Hepatocyte (in vitro differentiated cells): ENCODE measurements at regions not wholly inside any gene's neighbourhood (a gene's known extent, or its start where the extent isn't known, plus 50 kb on each side); places are given as distances from the start of the nearest gene placed in this dataset.

ENCODE experiments used
- DNase-seq: peaks from one replicate; pipeline ENCODE4 v3.0.0-alpha.2; 2016; ENCODE audit warnings: low spot score
- H2AFZ ChIP-seq: fragments of 200-600 bp; sonication (generic); 2 replicates; pipeline ENCODE4 v1.6.0; 2016; ENCODE audit warnings: antibody characterized with exemption, mild to moderate bottlenecking
- H3K27ac ChIP-seq: fragments of 200-600 bp; sonication (generic); 2 replicates; pipeline ENCODE4 v1.5.1; 2016; ENCODE audit warnings: mild to moderate bottlenecking
- H3K27me3 ChIP-seq: fragments of 200-600 bp; sonication (generic); 2 replicates; pipeline ENCODE4 v1.6.1; 2016
- H3K36me3 ChIP-seq: fragments of 200-600 bp; sonication (generic); replicated peaks from 2 replicates; pipeline ENCODE4 v1.5.1; 2016; ENCODE audit warnings: low read depth; ENCODE audit not compliant: insufficient read depth
- H3K4me1 ChIP-seq: fragments of 200-600 bp; sonication (generic); 2 replicates; pipeline ENCODE4 v1.5.1; 2016; ENCODE audit warnings: mild to moderate bottlenecking, moderate library complexity; ENCODE audit not compliant: insufficient read depth
- H3K4me2 ChIP-seq: fragments of 200-600 bp; sonication (generic); 2 replicates; pipeline ENCODE4 v1.6.0; 2016
- H3K4me3 ChIP-seq: fragments of 200-600 bp; sonication (generic); 2 replicates; pipeline ENCODE4 v1.5.1; 2016; ENCODE audit warnings: mild to moderate bottlenecking
- H3K79me2 ChIP-seq: fragments of 200-600 bp; sonication (generic); 2 replicates; pipeline ENCODE4 v1.6.0; 2017; ENCODE audit warnings: mild to moderate bottlenecking
- H3K9me2 ChIP-seq: fragments of 200-600 bp; sonication (generic); replicated peaks from 2 replicates; pipeline ENCODE4 v1.6.0; 2017; ENCODE audit warnings: mild to moderate bottlenecking; ENCODE audit not compliant: insufficient read depth
- H3K9me3 ChIP-seq: fragments of 200-600 bp; sonication (generic); 2 replicates; pipeline ENCODE4 v1.5.1; 2016; ENCODE audit warnings: low read depth, mild to moderate bottlenecking
- H4K20me1 ChIP-seq: fragments of 200-600 bp; sonication (generic); 2 replicates; pipeline ENCODE4 v1.6.0; 2016; ENCODE audit warnings: mild to moderate bottlenecking; ENCODE audit not compliant: insufficient read depth, poor library complexity, severe bottlenecking
- CTCF ChIP-seq: fragments of 200-600 bp; sonication (generic); IDR thresholded peaks from 2 replicates; pipeline ENCODE4 v1.5.1; 2016; ENCODE audit warnings: antibody characterized with exemption, mild to moderate bottlenecking; ENCODE audit not compliant: poor library complexity
- EZH2 ChIP-seq: fragments of 200-600 bp; sonication (generic); IDR thresholded peaks from 2 replicates; pipeline ENCODE4 v1.6.1; 2016; ENCODE audit warnings: antibody characterized with exemption, mild to moderate bottlenecking, borderline replicate concordance
- EZH2phosphoT487 ChIP-seq: fragments of 200-600 bp; sonication (generic); IDR thresholded peaks from one replicate; pipeline ENCODE4 v1.6.1; 2018; ENCODE audit warnings: antibody characterized with exemption, mild to moderate bottlenecking, low read depth, moderate library complexity; ENCODE audit not compliant: unreplicated experiment, severe bottlenecking
- WGBS: methylation state at CpG from one replicate; pipeline ENCODE4 v1.1.6; 2016; ENCODE audit warnings: low lambda C conversion rate; ENCODE audit errors: missing lambda C conversion rate; 5-methylcytosine and 5-hydroxymethylcytosine counted together

GRCh38 chr12:118525216-118525615 lies 148.9 kb downstream of the SUDS3 start:
- Histone ChIP-seq H2AFZ (no peak overlapping the region), H3K79me2 (no peaks in the 10 kb centered on the region), H3K27me3 (no peaks in the 10 kb centered on the region), H3K27ac (no peak overlapping the region), H3K4me3 (no peak overlapping the region), H3K9me2 (no peaks in the 10 kb centered on the region), H3K36me3 (no peaks in the 10 kb centered on the region), H3K4me2 (no peak overlapping the region), H4K20me1 (no peaks in the 10 kb centered on the region), H3K9me3 (no peaks in the 10 kb centered on the region), H3K4me1 (no peaks in the 10 kb centered on the region)
- TF ChIP-seq EZH2phosphoT487 = no peak
- TF ChIP-seq EZH2 = no peak
- WGBS = 19% methylated on average over 2 of the region's 2 CpGs
- DNase-seq = no peak

DNA sequence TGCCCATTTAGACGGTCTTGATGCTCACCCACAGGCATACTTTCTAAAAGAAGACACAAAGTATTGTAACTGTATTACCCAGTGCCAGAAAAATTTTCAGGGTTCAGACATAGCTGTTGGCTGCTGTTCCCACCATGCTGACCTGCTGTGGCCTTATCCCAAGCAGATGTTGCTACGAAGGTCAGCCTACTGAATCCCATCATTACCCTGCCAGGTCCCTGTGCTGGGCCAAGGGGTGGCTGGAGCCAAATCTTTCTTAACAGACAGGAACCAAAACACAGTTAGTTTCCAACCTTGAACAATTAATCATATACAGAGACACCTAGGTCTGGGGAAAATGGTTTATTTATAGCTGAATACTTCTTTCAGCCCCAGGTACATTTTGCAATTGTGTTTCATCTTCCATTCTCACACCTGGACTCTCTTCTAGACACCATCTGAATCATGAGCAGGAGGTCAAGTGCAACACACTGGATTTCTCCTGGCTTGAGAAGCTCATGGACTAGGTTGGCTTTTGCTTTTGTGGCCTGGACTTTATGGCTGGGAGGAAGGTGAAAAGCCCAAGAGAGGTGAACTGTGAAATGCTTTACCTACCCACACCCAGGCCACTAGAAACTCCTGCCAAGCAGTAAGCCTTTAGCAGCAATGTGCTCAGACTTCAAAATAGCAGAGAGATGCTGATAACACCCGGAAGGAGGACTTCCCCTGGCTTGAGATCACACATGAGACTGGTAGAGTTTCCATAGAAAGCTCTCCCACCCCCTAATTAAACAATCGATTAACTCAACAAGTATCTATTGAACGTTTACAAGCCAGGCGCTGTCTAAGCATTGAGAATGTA lies 150.1 kb downstream of the SUDS3 start:
- no peak for DNase-seq
- H3K9me2 ChIP-seq = no peaks in the 10 kb centered on the region
- H3K9me3 ChIP-seq = no peaks in the 10 kb centered on the region
- no peak overlapping the region for H3K4me3 ChIP-seq
- no peaks in the 10 kb centered on the region for H3K4me1 ChIP-seq
- no peak overlapping the region for H2AFZ ChIP-seq
- no peaks in the 10 kb centered on the region for H3K36me3 ChIP-seq
- 76% methylated on average over 6 of the region's 6 CpGs for WGBS
- no peaks in the 10 kb centered on the region for H3K79me2 ChIP-seq
- H3K27me3 ChIP-seq = no peaks in the 10 kb centered on the region
- H3K27ac ChIP-seq = no peak overlapping the region
- no peaks in the 10 kb centered on the region for H4K20me1 ChIP-seq
- no peak overlapping the region for H3K4me2 ChIP-seq
- TF ChIP-seq EZH2 (no peak), EZH2phosphoT487 (no peak), CTCF (no peak)

- no peaks in the 10 kb centered on the region for H3K9me3 ChIP-seq
- 95% methylated on average over 4 of the region's 4 CpGs for WGBS
- H2AFZ ChIP-seq = no peak overlapping the region
- no peak for DNase-seq
- H3K27ac ChIP-seq = no peak overlapping the region
- TF ChIP-seq CTCF = no peak
- TF ChIP-seq EZH2phosphoT487 = no peak
- no peak for TF ChIP-seq EZH2
- H3K27me3 ChIP-seq = no peaks in the 10 kb centered on the region
- H4K20me1 ChIP-seq = no peaks in the 10 kb centered on the region
- H3K79me2 ChIP-seq = no peaks in the 10 kb centered on the region
- H3K9me2 ChIP-seq = no peaks in the 10 kb centered on the region
- H3K4me2 ChIP-seq = no peak overlapping the region
- H3K4me3 ChIP-seq = no peak overlapping the region
- H3K4me1 ChIP-seq = no peaks in the 10 kb centered on the region
- no peaks in the 10 kb centered on the region for H3K36me3 ChIP-seq
These were observed 151.0 kb downstream of the SUDS3 start for GRCh38 chr12:118527310-118527709.

GRCh38 chr12:118528625-118529024 lies 152.3 kb downstream of the SUDS3 start:
- no peak for TF ChIP-seq EZH2phosphoT487
- TF ChIP-seq CTCF = no peak
- TF ChIP-seq EZH2 = no peak
- H3K79me2 ChIP-seq = no peaks in the 10 kb centered on the region
- H3K27ac ChIP-seq = no peak overlapping the region
- no peaks in the 10 kb centered on the region for H3K36me3 ChIP-seq
- no peak overlapping the region for H3K4me3 ChIP-seq
- no peaks in the 10 kb centered on the region for H3K9me2 ChIP-seq
- no peaks in the 10 kb centered on the region for H3K27me3 ChIP-seq
- no peak for DNase-seq
- no peak overlapping the region for H3K4me2 ChIP-seq
- no peak overlapping the region for H2AFZ ChIP-seq
- H4K20me1 ChIP-seq = no peaks in the 10 kb centered on the region
- H3K4me1 ChIP-seq = no peaks in the 10 kb centered on the region
- no peaks in the 10 kb centered on the region for H3K9me3 ChIP-seq
